Neural progenitor cell (in vitro differentiated cells): ENCODE measurements at regions not wholly inside any gene's neighbourhood (a gene's known extent, or its start where the extent isn't known, plus 50 kb on each side); places are given as distances from the start of the nearest gene placed in this dataset.

ENCODE experiments used
- DNase-seq: peaks from one replicate; pipeline ENCODE4 v3.0.0-alpha.2; 2016; ENCODE audit warnings: low spot score
- H2AFZ ChIP-seq: fragments of 200-600 bp; sonication (generic); replicated peaks from 2 replicates; pipeline ENCODE4 v1.6.1; 2016; ENCODE audit warnings: antibody characterized with exemption
- H3F3A ChIP-seq: fragments of 200-600 bp; sonication (generic); 2 replicates; pipeline ENCODE4 v1.6.1; 2016; ENCODE audit warnings: antibody characterized with exemption, low read depth
- H3K27ac ChIP-seq: fragments of 200-600 bp; sonication (generic); 2 replicates; pipeline ENCODE4 v1.5.1; 2016; ENCODE audit warnings: mild to moderate bottlenecking
- H3K27me3 ChIP-seq: fragments of 200-600 bp; sonication (generic); 2 replicates; pipeline ENCODE4 v1.6.1; 2016; ENCODE audit warnings: mild to moderate bottlenecking, moderate library complexity
- H3K36me3 ChIP-seq: fragments of 200-600 bp; sonication (generic); 2 replicates; pipeline ENCODE4 v1.5.1; 2016
- H3K4me1 ChIP-seq: fragments of 200-600 bp; sonication (generic); 2 replicates; pipeline ENCODE4 v1.6.1; 2016; ENCODE audit warnings: mixed run types
- H3K4me2 ChIP-seq: fragments of 200-600 bp; sonication (generic); 2 replicates; pipeline ENCODE4 v1.6.1; 2016
- H3K4me3 ChIP-seq: fragments of 200-600 bp; sonication (generic); 2 replicates; pipeline ENCODE4 v1.5.1; 2016
- H3K79me2 ChIP-seq: fragments of 200-600 bp; sonication (generic); 2 replicates; pipeline ENCODE4 v1.6.1; 2016; ENCODE audit warnings: low read depth
- H3K9ac ChIP-seq: fragments of 200-600 bp; sonication (generic); 2 replicates; pipeline ENCODE4 v1.6.1; 2016
- H3K9me3 ChIP-seq: fragments of 200-600 bp; sonication (generic); 2 replicates; pipeline ENCODE4 v1.5.1; 2016; ENCODE audit warnings: low read depth
- H4K20me1 ChIP-seq: fragments of 200-600 bp; sonication (generic); 2 replicates; pipeline ENCODE4 v1.6.1; 2016; ENCODE audit warnings: low read depth
- H3K27ac Mint-ChIP-seq: 3 replicates; pipeline ENCODE4 v1.8.0; 2021; ENCODE audit warnings: mixed read lengths
- H3K27me3 Mint-ChIP-seq: 2 replicates; pipeline ENCODE4 v1.8.0; 2022; ENCODE audit warnings: low read depth, mild to moderate bottlenecking, inconsistent platforms, moderate library complexity, mixed read lengths; ENCODE audit not compliant: insufficient read depth
- H3K36me3 Mint-ChIP-seq: 3 replicates; pipeline ENCODE4 v1.8.0; 2021; ENCODE audit warnings: mixed read lengths
- H3K4me1 Mint-ChIP-seq: 3 replicates; pipeline ENCODE4 v1.8.0; 2021; ENCODE audit warnings: mixed read lengths
- H3K4me3 Mint-ChIP-seq: 3 replicates; pipeline ENCODE4 v1.8.0; 2021; ENCODE audit warnings: mild to moderate bottlenecking, moderate library complexity, mixed read lengths
- H3K9me3 Mint-ChIP-seq: 3 replicates; pipeline ENCODE4 v1.8.0; 2020; ENCODE audit warnings: mixed read lengths
- EZH2 ChIP-seq: fragments of 200-600 bp; sonication (generic); IDR thresholded peaks from 2 replicates; pipeline ENCODE4 v1.6.1; 2017; ENCODE audit warnings: antibody characterized with exemption, mild to moderate bottlenecking, moderate library complexity
- EZH2phosphoT487 ChIP-seq: fragments of 200-600 bp; sonication (generic); IDR thresholded peaks from 2 replicates; pipeline ENCODE4 v1.6.1; 2017; ENCODE audit warnings: antibody characterized with exemption
- TF ChIP-seq, protein P1 (sequence below): fragments of 200-600 bp; sonication (generic); IDR thresholded peaks from 2 replicates; pipeline ENCODE4 v1.5.1; 2017; ENCODE audit warnings: antibody characterized with exemption, mild to moderate bottlenecking

DNA sequence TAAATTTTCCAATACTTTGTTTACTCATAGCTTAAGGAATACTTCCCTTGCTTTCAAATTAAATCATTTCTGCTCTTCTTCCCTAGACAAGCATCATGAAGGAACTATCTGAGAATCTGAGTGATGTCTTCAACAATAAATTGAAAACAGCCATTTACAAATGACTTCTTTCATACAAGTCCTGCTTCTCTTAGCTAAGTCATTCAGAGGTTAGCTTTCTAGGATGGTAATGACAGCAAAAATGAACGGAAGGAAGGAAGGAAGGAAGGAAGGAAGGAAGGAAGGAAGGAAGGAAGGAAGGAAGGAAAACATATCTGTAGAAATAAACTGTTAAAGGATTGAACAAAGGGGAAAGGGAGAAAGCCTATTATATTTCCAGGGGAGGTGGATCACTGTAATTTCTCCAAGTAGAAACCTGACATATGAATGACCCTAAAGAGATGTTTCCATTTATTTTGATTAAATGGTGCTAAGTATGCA lies 335.0 kb upstream of the KYNU start:
- H3K27ac Mint-ChIP-seq = no peak overlapping the region

DNA sequence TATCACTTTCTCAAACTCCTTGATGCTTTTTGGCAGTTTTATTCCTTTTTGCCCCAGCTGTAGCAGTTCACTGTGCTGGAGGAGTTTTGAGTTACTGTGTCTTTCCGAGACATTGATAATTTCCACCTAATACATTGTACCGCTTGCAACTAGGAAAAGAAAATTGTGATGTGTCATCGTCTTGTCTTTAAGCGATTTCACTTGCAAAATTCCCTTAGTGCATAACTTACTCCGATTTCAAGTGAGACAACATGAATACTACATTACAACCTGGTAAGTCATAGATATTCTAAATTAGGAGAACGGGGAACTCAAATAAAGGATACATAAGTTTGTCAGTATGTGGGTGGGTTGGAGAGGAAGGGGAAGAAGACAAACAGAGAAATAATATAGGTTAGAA lies 340.5 kb upstream of the KYNU start:
- no peaks in the 10 kb centered on the region for H3K27me3 ChIP-seq
- H3K4me3 ChIP-seq = no peak overlapping the region
- H3K27ac ChIP-seq = no peak overlapping the region
- H3K9ac ChIP-seq = no peak overlapping the region
- H3F3A ChIP-seq = no peaks in the 10 kb centered on the region
- no peaks in the 10 kb centered on the region for H4K20me1 ChIP-seq
- H3K27ac Mint-ChIP-seq = no peak overlapping the region
- no peaks in the 10 kb centered on the region for H3K36me3 ChIP-seq
- no peaks in the 10 kb centered on the region for H3K36me3 Mint-ChIP-seq
- H3K79me2 ChIP-seq = no peaks in the 10 kb centered on the region
- H3K4me2 ChIP-seq = no peak overlapping the region
- H2AFZ ChIP-seq = no peak overlapping the region
- no peak for DNase-seq
- peaks cover 7% of the 10 kb centered on the region for H3K4me1 Mint-ChIP-seq
- no peak for TF ChIP-seq EZH2
- no peak for TF ChIP-seq EZH2phosphoT487
- no peaks in the 10 kb centered on the region for H3K9me3 Mint-ChIP-seq
- H3K27me3 Mint-ChIP-seq = no peaks in the 10 kb centered on the region
- no peak overlapping the region for H3K4me3 Mint-ChIP-seq
- H3K9me3 ChIP-seq = no peaks in the 10 kb centered on the region
- H3K4me1 ChIP-seq = no peaks in the 10 kb centered on the region

More for the DNA sequence above, 335.0 kb upstream of the KYNU start:
- H3K4me2 ChIP-seq = no peak overlapping the region
- no peaks in the 10 kb centered on the region for H3K36me3 ChIP-seq
- TF ChIP-seq, protein P1, sequence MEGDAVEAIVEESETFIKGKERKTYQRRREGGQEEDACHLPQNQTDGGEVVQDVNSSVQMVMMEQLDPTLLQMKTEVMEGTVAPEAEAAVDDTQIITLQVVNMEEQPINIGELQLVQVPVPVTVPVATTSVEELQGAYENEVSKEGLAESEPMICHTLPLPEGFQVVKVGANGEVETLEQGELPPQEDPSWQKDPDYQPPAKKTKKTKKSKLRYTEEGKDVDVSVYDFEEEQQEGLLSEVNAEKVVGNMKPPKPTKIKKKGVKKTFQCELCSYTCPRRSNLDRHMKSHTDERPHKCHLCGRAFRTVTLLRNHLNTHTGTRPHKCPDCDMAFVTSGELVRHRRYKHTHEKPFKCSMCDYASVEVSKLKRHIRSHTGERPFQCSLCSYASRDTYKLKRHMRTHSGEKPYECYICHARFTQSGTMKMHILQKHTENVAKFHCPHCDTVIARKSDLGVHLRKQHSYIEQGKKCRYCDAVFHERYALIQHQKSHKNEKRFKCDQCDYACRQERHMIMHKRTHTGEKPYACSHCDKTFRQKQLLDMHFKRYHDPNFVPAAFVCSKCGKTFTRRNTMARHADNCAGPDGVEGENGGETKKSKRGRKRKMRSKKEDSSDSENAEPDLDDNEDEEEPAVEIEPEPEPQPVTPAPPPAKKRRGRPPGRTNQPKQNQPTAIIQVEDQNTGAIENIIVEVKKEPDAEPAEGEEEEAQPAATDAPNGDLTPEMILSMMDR = no peak
- TF ChIP-seq EZH2 (no peak), EZH2phosphoT487 (no peak)
- no peaks in the 10 kb centered on the region for H4K20me1 ChIP-seq
- Mint-ChIP-seq H3K27me3 (no peaks in the 10 kb centered on the region), H3K9me3 (peaks cover 7% of the 10 kb centered on the region), H3K4me3 (no peak overlapping the region), H3K4me1 (no peaks in the 10 kb centered on the region), H3K36me3 (peaks cover 2% of the 10 kb centered on the region)
- no peaks in the 10 kb centered on the region for H3K9me3 ChIP-seq
- no peaks in the 10 kb centered on the region for H3K79me2 ChIP-seq
- no peak overlapping the region for H3K27ac ChIP-seq
- no peaks in the 10 kb centered on the region for H3K4me1 ChIP-seq
- H3K9ac ChIP-seq = no peak overlapping the region
- DNase-seq = no peak
- H3K4me3 ChIP-seq = no peak overlapping the region
- no peak overlapping the region for H2AFZ ChIP-seq
- H3F3A ChIP-seq = no peaks in the 10 kb centered on the region
- no peaks in the 10 kb centered on the region for H3K27me3 ChIP-seq

DNA sequence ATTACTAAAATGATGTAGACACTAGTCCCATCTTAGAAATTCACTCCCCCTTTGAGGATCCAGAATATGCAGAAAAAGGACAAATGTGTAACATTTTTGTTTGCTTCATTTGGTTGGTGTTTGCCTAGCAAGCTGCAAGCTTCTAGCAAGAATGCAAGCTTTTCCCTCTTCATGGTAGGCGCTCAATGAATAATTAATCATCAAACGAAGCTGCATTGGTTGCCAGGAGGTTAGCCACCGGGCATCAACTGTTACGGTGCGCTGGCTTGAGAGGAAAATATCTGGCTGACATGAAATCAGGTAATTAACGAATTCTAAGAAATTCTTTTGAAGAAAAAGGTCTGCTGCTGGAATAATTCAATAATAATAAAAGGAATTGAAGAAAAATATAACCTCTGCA lies 341.0 kb upstream of the KYNU start:
- no peaks in the 10 kb centered on the region for H3K79me2 ChIP-seq
- no peak overlapping the region for H3K4me2 ChIP-seq
- H3K4me1 ChIP-seq = no peaks in the 10 kb centered on the region
- H3K9me3 Mint-ChIP-seq = no peaks in the 10 kb centered on the region
- peaks cover 8% of the 10 kb centered on the region for H3K4me1 Mint-ChIP-seq
- H3K27me3 Mint-ChIP-seq = no peaks in the 10 kb centered on the region
- H3K27me3 ChIP-seq = no peaks in the 10 kb centered on the region
- no peak overlapping the region for H3K4me3 ChIP-seq
- TF ChIP-seq, protein P1 = no peak
- H4K20me1 ChIP-seq = no peaks in the 10 kb centered on the region
- H3F3A ChIP-seq = no peaks in the 10 kb centered on the region
- no peak overlapping the region for H3K4me3 Mint-ChIP-seq
- no peak overlapping the region for H3K9ac ChIP-seq
- no peaks in the 10 kb centered on the region for H3K9me3 ChIP-seq
- no peak overlapping the region for H3K27ac ChIP-seq
- H3K27ac Mint-ChIP-seq = no peak overlapping the region
- DNase-seq = no peak
- H3K36me3 Mint-ChIP-seq = no peaks in the 10 kb centered on the region
- H2AFZ ChIP-seq = no peak overlapping the region
- H3K36me3 ChIP-seq = no peaks in the 10 kb centered on the region

DNA sequence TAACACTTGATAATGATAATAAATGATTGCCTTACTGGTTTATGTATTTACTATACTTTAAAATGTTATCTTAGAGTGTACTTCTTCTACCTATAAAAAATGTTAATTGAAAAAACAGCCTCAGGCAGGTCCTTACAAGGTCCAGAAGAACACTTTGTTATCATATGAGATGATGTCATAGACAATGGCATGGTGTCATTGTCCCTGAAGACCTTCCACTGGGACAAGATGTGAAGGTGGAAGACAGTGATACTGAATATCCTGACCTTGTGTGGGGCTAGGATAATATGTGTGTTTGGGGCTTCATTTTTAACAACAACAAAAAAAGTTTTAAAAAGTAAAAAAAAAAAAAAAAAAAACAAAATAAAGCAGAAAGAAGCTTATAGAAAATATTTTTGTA lies 342.2 kb upstream of the KYNU start:
- H3K27ac ChIP-seq = no peak overlapping the region
- H3K4me3 Mint-ChIP-seq = no peak overlapping the region
- no peaks in the 10 kb centered on the region for H3K79me2 ChIP-seq
- no peaks in the 10 kb centered on the region for H4K20me1 ChIP-seq
- H3K4me2 ChIP-seq = no peak overlapping the region
- H3K27me3 Mint-ChIP-seq = no peaks in the 10 kb centered on the region
- H3K36me3 Mint-ChIP-seq = no peaks in the 10 kb centered on the region
- no peak overlapping the region for H3K9ac ChIP-seq
- H3K4me1 Mint-ChIP-seq = peaks cover 11% of the 10 kb centered on the region
- H3K36me3 ChIP-seq = no peaks in the 10 kb centered on the region
- H3K4me1 ChIP-seq = no peaks in the 10 kb centered on the region
- no peak for TF ChIP-seq EZH2
- TF ChIP-seq, protein P1 = no peak
- H3F3A ChIP-seq = no peaks in the 10 kb centered on the region
- H3K27ac Mint-ChIP-seq = no peak overlapping the region
- H3K9me3 Mint-ChIP-seq = no peaks in the 10 kb centered on the region
- no peak overlapping the region for H2AFZ ChIP-seq
- no peaks in the 10 kb centered on the region for H3K9me3 ChIP-seq
- no peaks in the 10 kb centered on the region for H3K27me3 ChIP-seq
- H3K4me3 ChIP-seq = no peak overlapping the region
- DNase-seq = no peak
